IMR-90 (cell line): ENCODE measurements at regions not wholly inside any gene's neighbourhood (a gene's known extent, or its start where the extent isn't known, plus 50 kb on each side); places are given as distances from the start of the nearest gene placed in this dataset.

Experiments
- ATAC-seq: fragments of 200-7000 bp; cut with Tn5 transposase; 2 replicates; pipeline ENCODE4 v1.9.1; 2020; ENCODE audit warnings: low read depth, mild to moderate bottlenecking, moderate library complexity
- BruUV-seq: library from RNA; stranded (reverse); fragments of 400-500 nt; replicated peaks from 2 replicates; lab custom pipeline; 2021; lab: Mats Ljungman, UMichigan
- CTCF ChIA-PET: fragments of 300-600 bp; formaldehyde crosslinking; extraction: SDS; loops from one replicate; lab custom pipeline; 2021; ENCODE audit warnings: antibody characterized with exemption; lab: Yijun Ruan, JAX
- POLR2A ChIA-PET: fragments of 300-600 bp; sonication (Branson Sonifier 250); formaldehyde crosslinking; loops from one replicate; lab custom pipeline; 2022; ENCODE audit warnings: antibody characterized with exemption; ENCODE audit not compliant: unreplicated experiment; lab: Charles Lee
- DNase-seq: peaks from one replicate; pipeline ENCODE4 v3.0.0; 2013
- H2AFZ ChIP-seq: replicated peaks from 2 replicates; pipeline ENCODE3; 2013; ENCODE audit warnings: low read length, mild to moderate bottlenecking; ENCODE audit not compliant: poor library complexity
- H2AK5ac ChIP-seq: 2 replicates; pipeline ENCODE4 v1.6.1; 2013; ENCODE audit warnings: low read depth, low read length, inconsistent platforms
- H2AK9ac ChIP-seq: replicated peaks from 2 replicates; pipeline ENCODE3; 2013; ENCODE audit warnings: mild to moderate bottlenecking, low read depth, low read length, moderate library complexity; ENCODE audit not compliant: poor library complexity
- H2BK120ac ChIP-seq: 2 replicates; pipeline ENCODE4 v1.6.1; 2013; ENCODE audit warnings: low read depth, low read length, inconsistent platforms
- H2BK15ac ChIP-seq: 3 replicates; pipeline ENCODE4 v1.6.1; 2013; ENCODE audit warnings: low read depth, low read length, inconsistent platforms
- H2BK20ac ChIP-seq: 2 replicates; pipeline ENCODE4 v1.6.1; 2013; ENCODE audit warnings: low read depth, mild to moderate bottlenecking, inconsistent platforms, low read length, moderate library complexity
- H2BK5ac ChIP-seq: 2 replicates; pipeline ENCODE4 v1.6.1; 2013; ENCODE audit warnings: mild to moderate bottlenecking, low read depth, low read length, inconsistent platforms; ENCODE audit not compliant: poor library complexity, severe bottlenecking
- H3K14ac ChIP-seq: replicated peaks from 2 replicates; pipeline ENCODE4 v1.6.1; 2013; ENCODE audit warnings: low read depth, low read length, inconsistent platforms
- H3K18ac ChIP-seq: 2 replicates; pipeline ENCODE4 v1.6.1; 2013; ENCODE audit warnings: low read depth, low read length, control low read depth
- H3K23ac ChIP-seq: 2 replicates; pipeline ENCODE4 v1.6.1; 2013; ENCODE audit warnings: low read depth, low read length, inconsistent platforms
- H3K27ac ChIP-seq: 2 replicates; pipeline ENCODE4 v1.5.1; 2013; ENCODE audit warnings: mild to moderate bottlenecking, control low read depth, low read length; ENCODE audit not compliant: insufficient read depth
- H3K27me3 ChIP-seq: 2 replicates; pipeline ENCODE4 v1.6.1; 2013; ENCODE audit warnings: low read length; ENCODE audit not compliant: control insufficient read depth, insufficient read depth
- H3K36me3 ChIP-seq: 2 replicates; pipeline ENCODE4 v1.6.1; 2013; ENCODE audit warnings: low read length, mixed read lengths; ENCODE audit not compliant: control insufficient read depth, insufficient read depth
- H3K4ac ChIP-seq: 2 replicates; pipeline ENCODE4 v1.6.1; 2013; ENCODE audit warnings: low read depth, low read length, inconsistent platforms
- H3K4me1 ChIP-seq: 2 replicates; pipeline ENCODE4 v1.6.1; 2013; ENCODE audit warnings: low read length, mixed read lengths; ENCODE audit not compliant: control insufficient read depth, insufficient read depth
- H3K4me2 ChIP-seq: 2 replicates; pipeline ENCODE4 v1.6.1; 2013; ENCODE audit warnings: low read depth, mild to moderate bottlenecking, control low read depth, low read length, moderate library complexity
- H3K4me3 ChIP-seq: 2 replicates; pipeline ENCODE4 v1.5.1; 2013; ENCODE audit warnings: low read depth, mild to moderate bottlenecking, control low read depth, low read length, moderate library complexity; ENCODE audit not compliant: insufficient read depth
- H3K56ac ChIP-seq: 2 replicates; pipeline ENCODE4 v1.6.1; 2013; ENCODE audit warnings: low read length, inconsistent platforms; ENCODE audit not compliant: insufficient read depth; ENCODE audit errors: extremely low read depth
- H3K79me1 ChIP-seq, 2 experiments: 2 replicates each; pipeline ENCODE4 v1.6.1; 2013; ENCODE audit warnings: low read length in 2 of 2, inconsistent platforms in 1 of 2, low read depth in 1 of 2
- H3K9ac ChIP-seq: 2 replicates; pipeline ENCODE4 v1.6.1; 2013; ENCODE audit warnings: low read depth, low read length, control low read depth
- H3K9me1 ChIP-seq: 2 replicates; pipeline ENCODE4 v1.6.1; 2013; ENCODE audit warnings: low read length, inconsistent platforms; ENCODE audit not compliant: insufficient read depth
- H3K9me3 ChIP-seq: 2 replicates; pipeline ENCODE4 v1.6.1; 2013; ENCODE audit warnings: low read length; ENCODE audit not compliant: control insufficient read depth, insufficient read depth
- H4K20me1 ChIP-seq: 2 replicates; pipeline ENCODE4 v1.6.1; 2013; ENCODE audit warnings: low read length, inconsistent platforms; ENCODE audit not compliant: insufficient read depth
- H4K5ac ChIP-seq: 2 replicates; pipeline ENCODE4 v1.6.1; 2013; ENCODE audit warnings: mild to moderate bottlenecking, low read depth, low read length, control low read depth
- H4K8ac ChIP-seq, 2 experiments: 2 replicates each; pipeline ENCODE4 v1.6.1; 2013; ENCODE audit warnings: low read depth in 2 of 2, low read length in 2 of 2, control low read depth in 1 of 2, inconsistent platforms in 1 of 2
- H4K91ac ChIP-seq: 2 replicates; pipeline ENCODE4 v1.6.1; 2013; ENCODE audit warnings: low read depth, low read length, inconsistent platforms; ENCODE audit not compliant: insufficient read depth
- BHLHE40 ChIP-seq: fragments of 150-350 bp; IDR thresholded peaks from 2 replicates; pipeline ENCODE4 v1.6.1; 2016; ENCODE audit warnings: mild to moderate bottlenecking, low read depth, low read length
- CEBPB ChIP-seq: IDR thresholded peaks from 2 replicates; pipeline ENCODE4 v1.6.1; 2012; ENCODE audit warnings: low read depth, low read length, improper control_type of control experiment
- CHD1 ChIP-seq: IDR thresholded peaks from 2 replicates; pipeline ENCODE4 v1.6.1; 2012; ENCODE audit warnings: low read depth, low read length, improper control_type of control experiment
- ELK1 ChIP-seq: fragments of 150-350 bp; IDR thresholded peaks from 2 replicates; pipeline ENCODE4 v1.6.1; 2016; ENCODE audit warnings: low read depth, mild to moderate bottlenecking, low read length, moderate library complexity, borderline replicate concordance
- FOS ChIP-seq: fragments of 150-350 bp; IDR thresholded peaks from 2 replicates; pipeline ENCODE4 v1.6.1; 2016; ENCODE audit warnings: low read depth, low read length
- MAFK ChIP-seq: IDR thresholded peaks from 2 replicates; pipeline ENCODE4 v1.6.1; 2012; ENCODE audit warnings: low read depth, low read length, improper control_type of control experiment
- MAZ ChIP-seq: IDR thresholded peaks from 2 replicates; pipeline ENCODE4 v1.6.1; 2012; ENCODE audit warnings: low read depth, mild to moderate bottlenecking, low read length, improper control_type of control experiment, moderate library complexity, borderline replicate concordance
- MXI1 ChIP-seq: IDR thresholded peaks from 2 replicates; pipeline ENCODE4 v1.6.1; 2012; ENCODE audit warnings: low read depth, mild to moderate bottlenecking, low read length, moderate library complexity, borderline replicate concordance
- NFE2L2 ChIP-seq: fragments of 150-350 bp; IDR thresholded peaks from 2 replicates; pipeline ENCODE4 v1.6.1; 2016; ENCODE audit warnings: low read depth, mild to moderate bottlenecking, low read length
- POLR2A ChIP-seq: IDR thresholded peaks from 2 replicates; pipeline ENCODE4 v1.6.1; 2012; ENCODE audit warnings: mild to moderate bottlenecking, low read depth, low read length
- RAD21 ChIP-seq: IDR thresholded peaks from 2 replicates; pipeline ENCODE4 v1.6.1; 2012; ENCODE audit warnings: low read length, improper control_type of control experiment
- RCOR1 ChIP-seq: IDR thresholded peaks from 2 replicates; pipeline ENCODE4 v1.6.1; 2012; ENCODE audit warnings: mild to moderate bottlenecking, low read length, improper control_type of control experiment; ENCODE audit not compliant: insufficient replicate concordance
- SMC3 ChIP-seq: fragments of 150-350 bp; IDR thresholded peaks from 2 replicates; pipeline ENCODE4 v1.6.1; 2016; ENCODE audit warnings: low read depth, mild to moderate bottlenecking, antibody characterized with exemption, low read length, moderate library complexity
- WGBS, 2 experiments: methylation state at CpG; one replicate each; pipeline versions ENCODE4 v1.1.5 to v1.1.7; 2013; ENCODE audit warnings: missing lambda C conversion rate in 2 of 2; ENCODE audit not compliant: insufficient read length in 1 of 2; ENCODE audit errors: extremely low coverage in 2 of 2; 5-methylcytosine and 5-hydroxymethylcytosine counted together
- dilution Hi-C: fragments of 300-500 bp; cut with HindIII; formaldehyde crosslinking; loops from one replicate; pipeline ENCODE4 v1.14.3; 2018; ENCODE audit warnings: low sequenced_read_pairs; ENCODE audit not compliant: unreplicated experiment
- in situ Hi-C: fragments of 300-500 bp; cut with MboI; formaldehyde crosslinking; loops from 3 replicates; pipeline ENCODE4 v1.14.3; 2019; ENCODE audit warnings: low sequenced_read_pairs, inconsistent platforms, mixed read lengths
- intact Hi-C: fragments of 100-400 bp; cut with micrococcal nuclease; formaldehyde crosslinking; loops from 2 replicates; pipeline ENCODE4 v1.10.0; 2022

- no peak overlapping the region for H3K18ac ChIP-seq
- no peaks in the 10 kb centered on the region for H3K27me3 ChIP-seq
- H2AFZ ChIP-seq, result no peak overlapping the region
- DNase-seq (no peak), ATAC-seq (no peak)
- H2BK120ac ChIP-seq, result no peak overlapping the region
- H4K5ac ChIP-seq, result no peak overlapping the region
- H3K36me3 ChIP-seq, result no peaks in the 10 kb centered on the region
- BruUV-seq, result no TSS peak
- no peak overlapping the region for H2BK15ac ChIP-seq
- no peaks in the 10 kb centered on the region for H3K9me1 ChIP-seq
- H2BK20ac ChIP-seq, result no peak overlapping the region
- no peak overlapping the region for H3K14ac ChIP-seq
- no peak overlapping the region for H3K23ac ChIP-seq
- H3K4me3 ChIP-seq, result no peak overlapping the region
- H3K9ac ChIP-seq, result no peak overlapping the region
- H2AK5ac ChIP-seq, result no peak overlapping the region
- H4K8ac ChIP-seq, result no peak overlapping the region
- H3K4ac ChIP-seq, result no peak overlapping the region
- H4K20me1 ChIP-seq, result no peaks in the 10 kb centered on the region
- POLR2A ChIA-PET, result no interaction called here
- CTCF ChIA-PET, result interaction anchor here (1.6 kb wide), 1 partner anchor 14 kb away, joined by 3 read pairs; no protein-coding TSS in a partner anchor
- dilution Hi-C loops (no loop called here), in situ Hi-C loops (no loop called here), intact Hi-C loops (no loop called here)
- peaks cover 3% of the 10 kb centered on the region; the same call in 1 of the 2 replicates for H3K4me1 ChIP-seq
- WGBS, 2 experiments, result no CpG with 5 or more reads among the region's 5 CpGs
- no peak overlapping the region for H3K4me2 ChIP-seq
- H3K56ac ChIP-seq, result no peak overlapping the region
- no peaks in the 10 kb centered on the region for H3K79me1 ChIP-seq
- H3K9me3 ChIP-seq, result no peaks in the 10 kb centered on the region
- no peak overlapping the region for H2BK5ac ChIP-seq
- H2AK9ac ChIP-seq, result no peak overlapping the region
- no peak overlapping the region for H3K27ac ChIP-seq
- H4K91ac ChIP-seq, result no peak overlapping the region
- TF ChIP-seq POLR2A (no peak), CEBPB (no peak), ELK1 (no peak), RCOR1 (no peak), MXI1 (no peak), MAFK (no peak), SMC3 (no peak), NFE2L2 (no peak), CHD1 (no peak), BHLHE40 (no peak), MAZ (no peak), RAD21 (no peak), FOS (no peak)
Observed at GRCh38 chr9:106693558-106693957, 169.4 kb upstream of the ZNF462 start.
